ENCODE measurements at regions not wholly inside any gene's neighbourhood (a gene's known extent, or its start where the extent isn't known, plus 50 kb on each side); places are given as distances from the start of the nearest gene placed in this dataset.
"Not testable (repeated sequence)": the region's sequence is repeated elsewhere in the genome, so short reads cannot be mapped to it uniquely, and the experiment has no call there.

DNA sequence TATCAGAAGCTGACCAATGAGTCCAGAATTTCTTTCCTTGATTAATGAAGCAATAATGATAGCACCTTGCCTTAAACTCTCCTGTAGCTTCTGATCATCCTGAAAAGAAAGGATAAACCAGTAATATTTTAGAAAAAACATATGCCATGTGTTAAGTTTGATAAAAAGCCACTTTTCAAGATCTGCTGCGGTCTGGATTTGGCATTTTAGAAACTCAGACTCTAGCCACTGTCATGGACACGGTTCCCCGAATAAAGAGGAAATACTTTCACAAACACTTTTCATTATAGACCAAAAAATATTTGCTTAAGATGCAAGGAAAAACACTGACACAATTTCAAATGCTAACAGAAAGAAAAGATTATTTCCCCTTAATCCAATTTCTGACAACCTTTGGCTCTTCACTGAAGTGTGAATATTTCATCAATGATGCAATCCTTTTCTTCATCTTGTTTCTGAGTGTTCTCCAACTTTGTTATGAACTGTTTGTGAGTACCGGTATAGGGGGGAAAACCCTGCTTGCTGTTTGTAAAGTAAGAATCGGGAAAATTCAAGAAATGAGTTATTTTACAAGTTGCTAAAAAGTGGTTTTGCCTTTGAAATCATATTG lies 329.5 kb downstream of the CRPPA start:
- no peak for DNase-seq (ENCODE audit: low spot score)
- CTCF ChIA-PET, result no interaction called here
- H3K27ac ChIP-seq, result no peak overlapping the region
- POLR2A ChIA-PET (ENCODE audit: low non-redundant PET), result no interaction called here
- TF ChIP-seq, protein P1, sequence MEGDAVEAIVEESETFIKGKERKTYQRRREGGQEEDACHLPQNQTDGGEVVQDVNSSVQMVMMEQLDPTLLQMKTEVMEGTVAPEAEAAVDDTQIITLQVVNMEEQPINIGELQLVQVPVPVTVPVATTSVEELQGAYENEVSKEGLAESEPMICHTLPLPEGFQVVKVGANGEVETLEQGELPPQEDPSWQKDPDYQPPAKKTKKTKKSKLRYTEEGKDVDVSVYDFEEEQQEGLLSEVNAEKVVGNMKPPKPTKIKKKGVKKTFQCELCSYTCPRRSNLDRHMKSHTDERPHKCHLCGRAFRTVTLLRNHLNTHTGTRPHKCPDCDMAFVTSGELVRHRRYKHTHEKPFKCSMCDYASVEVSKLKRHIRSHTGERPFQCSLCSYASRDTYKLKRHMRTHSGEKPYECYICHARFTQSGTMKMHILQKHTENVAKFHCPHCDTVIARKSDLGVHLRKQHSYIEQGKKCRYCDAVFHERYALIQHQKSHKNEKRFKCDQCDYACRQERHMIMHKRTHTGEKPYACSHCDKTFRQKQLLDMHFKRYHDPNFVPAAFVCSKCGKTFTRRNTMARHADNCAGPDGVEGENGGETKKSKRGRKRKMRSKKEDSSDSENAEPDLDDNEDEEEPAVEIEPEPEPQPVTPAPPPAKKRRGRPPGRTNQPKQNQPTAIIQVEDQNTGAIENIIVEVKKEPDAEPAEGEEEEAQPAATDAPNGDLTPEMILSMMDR (conservative IDR thresholded peaks at IDR 0.05; ENCODE audit: low read depth), result no peak

DNA sequence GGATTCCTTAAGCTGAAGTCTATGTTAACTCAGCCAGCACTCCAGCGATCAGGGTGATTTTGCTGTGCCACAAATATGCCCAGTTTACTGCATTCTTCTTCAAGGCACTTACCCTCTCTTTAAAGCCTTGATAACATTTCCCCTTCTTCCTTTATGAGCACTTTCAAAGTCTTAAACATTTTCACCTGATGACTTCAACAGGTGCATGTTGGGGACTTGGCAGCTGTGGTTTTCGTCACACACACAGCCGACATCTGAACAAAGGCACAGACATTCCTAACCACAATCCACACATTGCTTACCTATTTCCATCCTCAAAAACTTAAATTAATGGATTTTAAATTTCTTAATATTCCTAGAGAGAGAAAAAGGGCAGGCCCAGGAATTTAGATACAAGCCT lies 331.5 kb downstream of the CRPPA start:
- POLR2A ChIA-PET (ENCODE audit: low non-redundant PET), result no interaction called here
- no peak overlapping the region for H3K27ac ChIP-seq
- TF ChIP-seq, protein P1 (conservative IDR thresholded peaks at IDR 0.05; ENCODE audit: low read depth), result no peak
- no peak for DNase-seq (ENCODE audit: low spot score)
- CTCF ChIA-PET, result no interaction called here

DNA sequence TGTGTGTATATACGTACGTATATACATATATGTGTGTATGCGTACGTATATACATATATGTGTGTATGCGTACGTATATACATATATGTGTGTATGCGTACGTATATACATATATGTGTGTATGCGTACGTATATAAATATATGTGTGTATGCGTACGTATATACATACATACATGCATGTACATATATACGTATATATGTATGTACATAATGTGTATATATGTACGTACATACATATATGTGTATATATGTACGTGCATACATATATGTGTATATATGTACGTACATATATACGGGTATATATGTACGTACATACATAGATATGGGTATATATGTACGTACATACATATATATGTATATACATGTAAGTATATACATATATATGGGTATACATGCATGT lies 332.1 kb downstream of the CRPPA start:
- no peak for DNase-seq (ENCODE audit: low spot score)
- TF ChIP-seq, protein P1 (conservative IDR thresholded peaks at IDR 0.05; ENCODE audit: low read depth), result no peak
- no peak overlapping the region for H3K27ac ChIP-seq
- POLR2A ChIA-PET (ENCODE audit: low non-redundant PET), result no interaction called here
- CTCF ChIA-PET, result no interaction called here

DNA sequence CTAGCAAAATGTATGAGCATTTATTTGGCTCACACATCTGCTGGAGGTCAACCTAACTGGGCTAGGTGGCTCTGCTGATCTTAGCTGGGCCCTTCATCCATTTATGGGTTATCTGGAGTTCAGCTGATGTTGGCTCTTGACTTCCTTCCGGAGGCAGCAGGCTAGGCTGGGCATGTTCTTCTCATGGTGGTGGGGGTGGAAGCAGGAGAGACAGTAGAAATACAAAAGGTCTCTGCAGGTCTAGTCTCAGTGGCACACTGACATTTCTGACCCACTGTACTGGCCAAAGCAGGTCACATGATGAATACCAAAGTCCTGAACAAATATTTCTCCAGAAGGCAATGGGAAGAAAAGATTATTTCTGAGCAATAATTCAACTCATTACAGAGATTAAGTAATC lies 334.6 kb downstream of the CRPPA start:
- POLR2A ChIA-PET (ENCODE audit: low non-redundant PET), result no interaction called here
- TF ChIP-seq, protein P1 (conservative IDR thresholded peaks at IDR 0.05; ENCODE audit: low read depth), result no peak
- DNase-seq (ENCODE audit: low spot score), result no peak
- peak overlapping the region; percentile 52; the same call in 1 of the 2 replicates for H3K27ac ChIP-seq
- CTCF ChIA-PET, result no interaction called here

DNA sequence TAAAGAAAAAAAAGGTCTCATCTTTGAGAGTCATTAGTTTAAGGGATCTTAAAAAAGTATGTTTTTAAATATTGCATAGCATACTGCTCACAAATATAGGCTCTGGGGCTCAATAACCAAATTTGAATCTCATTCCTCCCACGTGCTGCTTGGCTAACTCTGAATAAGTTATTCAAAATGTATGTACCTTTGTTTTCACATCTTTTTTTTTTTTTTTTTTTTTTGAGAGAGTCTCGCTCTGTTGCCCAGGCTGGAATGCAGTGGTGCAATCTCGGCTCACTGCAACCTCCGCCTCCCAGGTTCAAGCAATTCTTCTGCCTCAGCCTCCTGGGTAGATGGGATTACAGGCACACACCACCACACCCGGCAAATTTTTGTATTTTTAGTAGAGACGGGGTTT lies 335.6 kb downstream of the CRPPA start:
- DNase-seq (ENCODE audit: low spot score); H3K27ac ChIP-seq; CTCF ChIA-PET; POLR2A ChIA-PET (ENCODE audit: low non-redundant PET): not testable (repeated sequence)

DNA sequence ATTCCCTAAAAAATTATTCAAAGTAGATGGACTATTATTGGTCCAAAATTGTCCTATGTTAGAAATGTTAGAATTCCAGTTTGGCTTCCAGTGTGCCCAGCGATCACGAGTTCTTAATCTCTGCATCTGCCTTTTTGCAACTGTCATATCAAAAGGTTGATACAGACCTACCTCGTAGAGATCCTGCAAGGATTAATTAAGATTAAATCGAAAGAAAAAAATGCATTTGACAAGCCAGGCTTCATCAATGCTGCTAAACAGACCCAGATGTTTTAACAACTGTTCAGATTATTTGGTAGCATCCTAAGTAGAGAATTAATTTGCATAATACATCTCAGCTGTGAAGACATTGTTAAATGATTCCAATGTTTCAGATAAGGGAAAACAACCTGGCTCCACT lies 336.5 kb downstream of the CRPPA start:
- H3K27ac ChIP-seq, result no peak overlapping the region
- POLR2A ChIA-PET (ENCODE audit: low non-redundant PET), result no interaction called here
- CTCF ChIA-PET, result no interaction called here
- TF ChIP-seq, protein P1 (conservative IDR thresholded peaks at IDR 0.05; ENCODE audit: low read depth), result no peak
- no peak for DNase-seq (ENCODE audit: low spot score)

DNA sequence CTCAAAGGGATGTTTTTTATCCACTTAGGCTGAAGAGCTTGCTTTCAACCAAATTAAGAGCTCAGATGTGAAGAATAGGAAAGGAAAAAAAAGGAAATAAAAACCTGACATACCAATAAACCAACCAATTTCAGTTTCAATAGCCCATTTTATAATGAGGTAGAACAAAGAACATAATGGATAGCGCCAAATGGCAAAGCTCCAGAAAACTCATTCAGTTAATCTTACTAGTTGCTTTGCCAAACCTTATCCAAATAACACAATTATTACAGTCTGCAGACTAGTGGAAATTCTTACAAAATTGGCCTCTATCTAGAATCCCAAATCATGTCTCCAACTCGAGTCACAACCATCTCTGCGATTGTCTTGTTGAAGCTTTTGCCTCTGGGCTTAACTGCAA lies 337.0 kb downstream of the CRPPA start:
- ChIA-PET POLR2A (ENCODE audit: low non-redundant PET) (no interaction called here), CTCF (interaction anchor here (0.6 kb wide), 1 partner anchor 1067 kb away, joined by 5 read pairs; no protein-coding TSS in a partner anchor)
- TF ChIP-seq, protein P1 (conservative IDR thresholded peaks at IDR 0.05; ENCODE audit: low read depth), result no peak
- no peak overlapping the region for H3K27ac ChIP-seq
- DNase-seq (ENCODE audit: low spot score), result no peak
